Neural progenitor cell (in vitro differentiated cells): ENCODE measurements at regions not wholly inside any gene's neighbourhood (a gene's known extent, or its start where the extent isn't known, plus 50 kb on each side); places are given as distances from the start of the nearest gene placed in this dataset.

Experiments used
- DNase-seq: peaks from one replicate; pipeline ENCODE4 v3.0.0-alpha.2; 2016; ENCODE audit warnings: low spot score
- H2AFZ ChIP-seq: fragments of 200-600 bp; sonication (generic); replicated peaks from 2 replicates; pipeline ENCODE4 v1.6.1; 2016; ENCODE audit warnings: antibody characterized with exemption
- H3F3A ChIP-seq: fragments of 200-600 bp; sonication (generic); 2 replicates; pipeline ENCODE4 v1.6.1; 2016; ENCODE audit warnings: antibody characterized with exemption, low read depth
- H3K27ac ChIP-seq: fragments of 200-600 bp; sonication (generic); 2 replicates; pipeline ENCODE4 v1.5.1; 2016; ENCODE audit warnings: mild to moderate bottlenecking
- H3K27me3 ChIP-seq: fragments of 200-600 bp; sonication (generic); 2 replicates; pipeline ENCODE4 v1.6.1; 2016; ENCODE audit warnings: mild to moderate bottlenecking, moderate library complexity
- H3K36me3 ChIP-seq: fragments of 200-600 bp; sonication (generic); 2 replicates; pipeline ENCODE4 v1.5.1; 2016
- H3K4me1 ChIP-seq: fragments of 200-600 bp; sonication (generic); 2 replicates; pipeline ENCODE4 v1.6.1; 2016; ENCODE audit warnings: mixed run types
- H3K4me2 ChIP-seq: fragments of 200-600 bp; sonication (generic); 2 replicates; pipeline ENCODE4 v1.6.1; 2016
- H3K4me3 ChIP-seq: fragments of 200-600 bp; sonication (generic); 2 replicates; pipeline ENCODE4 v1.5.1; 2016
- H3K79me2 ChIP-seq: fragments of 200-600 bp; sonication (generic); 2 replicates; pipeline ENCODE4 v1.6.1; 2016; ENCODE audit warnings: low read depth
- H3K9ac ChIP-seq: fragments of 200-600 bp; sonication (generic); 2 replicates; pipeline ENCODE4 v1.6.1; 2016
- H3K9me3 ChIP-seq: fragments of 200-600 bp; sonication (generic); 2 replicates; pipeline ENCODE4 v1.5.1; 2016; ENCODE audit warnings: low read depth
- H4K20me1 ChIP-seq: fragments of 200-600 bp; sonication (generic); 2 replicates; pipeline ENCODE4 v1.6.1; 2016; ENCODE audit warnings: low read depth
- H3K27ac Mint-ChIP-seq: 3 replicates; pipeline ENCODE4 v1.8.0; 2021; ENCODE audit warnings: mixed read lengths
- H3K27me3 Mint-ChIP-seq: 2 replicates; pipeline ENCODE4 v1.8.0; 2022; ENCODE audit warnings: low read depth, mild to moderate bottlenecking, inconsistent platforms, moderate library complexity, mixed read lengths; ENCODE audit not compliant: insufficient read depth
- H3K36me3 Mint-ChIP-seq: 3 replicates; pipeline ENCODE4 v1.8.0; 2021; ENCODE audit warnings: mixed read lengths
- H3K4me1 Mint-ChIP-seq: 3 replicates; pipeline ENCODE4 v1.8.0; 2021; ENCODE audit warnings: mixed read lengths
- H3K4me3 Mint-ChIP-seq: 3 replicates; pipeline ENCODE4 v1.8.0; 2021; ENCODE audit warnings: mild to moderate bottlenecking, moderate library complexity, mixed read lengths
- H3K9me3 Mint-ChIP-seq: 3 replicates; pipeline ENCODE4 v1.8.0; 2020; ENCODE audit warnings: mixed read lengths
- EZH2 ChIP-seq: fragments of 200-600 bp; sonication (generic); IDR thresholded peaks from 2 replicates; pipeline ENCODE4 v1.6.1; 2017; ENCODE audit warnings: antibody characterized with exemption, mild to moderate bottlenecking, moderate library complexity
- EZH2phosphoT487 ChIP-seq: fragments of 200-600 bp; sonication (generic); IDR thresholded peaks from 2 replicates; pipeline ENCODE4 v1.6.1; 2017; ENCODE audit warnings: antibody characterized with exemption
- TF ChIP-seq, protein P1 (sequence below): fragments of 200-600 bp; sonication (generic); IDR thresholded peaks from 2 replicates; pipeline ENCODE4 v1.5.1; 2017; ENCODE audit warnings: antibody characterized with exemption, mild to moderate bottlenecking

DNA sequence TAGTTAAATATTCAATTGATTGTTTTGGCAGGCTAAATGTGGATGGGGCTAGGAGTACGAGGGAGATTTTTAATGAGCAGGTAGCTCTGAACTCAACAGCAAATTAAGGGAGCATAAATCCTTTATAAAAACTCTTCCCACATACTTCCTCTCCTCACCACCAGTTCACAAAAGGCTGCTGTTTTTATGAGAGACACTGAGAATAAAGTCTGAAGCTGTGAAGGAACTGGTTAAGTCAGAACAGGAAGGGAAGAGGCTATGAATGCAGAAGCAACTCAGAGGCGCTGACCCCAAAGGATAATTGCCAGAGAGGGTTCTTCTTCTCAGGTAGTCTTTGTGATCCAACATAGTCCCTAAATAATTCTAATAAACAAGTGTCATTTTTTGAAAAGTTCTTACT is 406.1 kb downstream of the GPM6A start:
- Histone ChIP-seq H3K36me3 (no peaks in the 10 kb centered on the region), H3K4me2 (no peak overlapping the region), H3K27me3 (no peaks in the 10 kb centered on the region), H3K79me2 (no peaks in the 10 kb centered on the region), H4K20me1 (no peaks in the 10 kb centered on the region), H3K9me3 (no peaks in the 10 kb centered on the region), H3K4me3 (no peak overlapping the region), H3K27ac (no peak overlapping the region), H2AFZ (no peak overlapping the region), H3F3A (no peaks in the 10 kb centered on the region), H3K4me1 (no peaks in the 10 kb centered on the region), H3K9ac (no peak overlapping the region)
- H3K36me3 Mint-ChIP-seq = no peaks in the 10 kb centered on the region
- peaks cover 7% of the 10 kb centered on the region for H3K4me1 Mint-ChIP-seq
- H3K4me3 Mint-ChIP-seq = no peak overlapping the region
- H3K27me3 Mint-ChIP-seq = no peaks in the 10 kb centered on the region
- no peak overlapping the region for H3K27ac Mint-ChIP-seq
- peaks cover 3% of the 10 kb centered on the region for H3K9me3 Mint-ChIP-seq
- TF ChIP-seq EZH2 (no peak), EZH2phosphoT487 (no peak)
- TF ChIP-seq, protein P1, sequence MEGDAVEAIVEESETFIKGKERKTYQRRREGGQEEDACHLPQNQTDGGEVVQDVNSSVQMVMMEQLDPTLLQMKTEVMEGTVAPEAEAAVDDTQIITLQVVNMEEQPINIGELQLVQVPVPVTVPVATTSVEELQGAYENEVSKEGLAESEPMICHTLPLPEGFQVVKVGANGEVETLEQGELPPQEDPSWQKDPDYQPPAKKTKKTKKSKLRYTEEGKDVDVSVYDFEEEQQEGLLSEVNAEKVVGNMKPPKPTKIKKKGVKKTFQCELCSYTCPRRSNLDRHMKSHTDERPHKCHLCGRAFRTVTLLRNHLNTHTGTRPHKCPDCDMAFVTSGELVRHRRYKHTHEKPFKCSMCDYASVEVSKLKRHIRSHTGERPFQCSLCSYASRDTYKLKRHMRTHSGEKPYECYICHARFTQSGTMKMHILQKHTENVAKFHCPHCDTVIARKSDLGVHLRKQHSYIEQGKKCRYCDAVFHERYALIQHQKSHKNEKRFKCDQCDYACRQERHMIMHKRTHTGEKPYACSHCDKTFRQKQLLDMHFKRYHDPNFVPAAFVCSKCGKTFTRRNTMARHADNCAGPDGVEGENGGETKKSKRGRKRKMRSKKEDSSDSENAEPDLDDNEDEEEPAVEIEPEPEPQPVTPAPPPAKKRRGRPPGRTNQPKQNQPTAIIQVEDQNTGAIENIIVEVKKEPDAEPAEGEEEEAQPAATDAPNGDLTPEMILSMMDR = no peak
- DNase-seq = no peak

DNA sequence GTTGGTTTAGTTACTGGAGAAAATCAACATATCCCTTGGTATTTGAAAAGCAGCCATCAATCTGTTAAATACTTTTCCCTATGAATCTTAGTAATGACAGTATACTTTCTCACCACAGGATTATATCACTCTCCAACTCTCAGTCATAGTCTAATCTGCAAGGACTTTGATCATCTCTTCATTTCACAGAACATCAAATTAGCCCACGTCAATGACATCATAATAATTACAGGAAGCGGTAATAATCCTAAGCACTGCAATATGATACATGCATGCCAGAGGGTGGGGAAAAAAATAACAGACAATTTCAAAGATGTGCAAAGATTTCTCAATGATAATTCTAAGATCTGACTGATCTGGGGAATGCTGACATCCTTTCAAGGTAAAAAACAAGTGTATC is 404.1 kb downstream of the GPM6A start:
- Mint-ChIP-seq H3K4me1 (peaks cover 7% of the 10 kb centered on the region), H3K27ac (no peak overlapping the region), H3K4me3 (no peak overlapping the region), H3K9me3 (peaks cover 3% of the 10 kb centered on the region), H3K36me3 (no peaks in the 10 kb centered on the region), H3K27me3 (no peaks in the 10 kb centered on the region)
- no peak for DNase-seq
- Histone ChIP-seq H3K27ac (no peak overlapping the region), H3K9ac (no peak overlapping the region), H3K79me2 (no peaks in the 10 kb centered on the region), H2AFZ (no peak overlapping the region), H3K27me3 (no peaks in the 10 kb centered on the region), H3K4me2 (no peak overlapping the region), H4K20me1 (no peaks in the 10 kb centered on the region), H3F3A (no peaks in the 10 kb centered on the region), H3K36me3 (no peaks in the 10 kb centered on the region), H3K4me3 (no peak overlapping the region), H3K9me3 (no peaks in the 10 kb centered on the region), H3K4me1 (no peaks in the 10 kb centered on the region)
- TF ChIP-seq, protein P1 = no peak
- TF ChIP-seq EZH2 (no peak), EZH2phosphoT487 (no peak)

- Mint-ChIP-seq H3K36me3 (no peaks in the 10 kb centered on the region), H3K4me3 (no peak overlapping the region), H3K27ac (no peak overlapping the region), H3K27me3 (no peaks in the 10 kb centered on the region), H3K9me3 (peaks cover 19% of the 10 kb centered on the region), H3K4me1 (peaks cover 1% of the 10 kb centered on the region)
- Histone ChIP-seq H3K9ac (no peak overlapping the region), H3K4me1 (no peaks in the 10 kb centered on the region), H3K36me3 (no peaks in the 10 kb centered on the region), H3K4me2 (no peak overlapping the region), H2AFZ (no peak overlapping the region), H3K27ac (no peak overlapping the region), H3K27me3 (no peaks in the 10 kb centered on the region), H3K9me3 (no peaks in the 10 kb centered on the region), H4K20me1 (no peaks in the 10 kb centered on the region), H3K4me3 (no peak overlapping the region), H3F3A (no peaks in the 10 kb centered on the region), H3K79me2 (no peaks in the 10 kb centered on the region)
- DNase-seq = no peak
- TF ChIP-seq, protein P1 = no peak
- no peak for TF ChIP-seq EZH2
- no peak for TF ChIP-seq EZH2phosphoT487
Observed at GRCh38 chr4:175411251-175411650, 400.8 kb downstream of the GPM6A start.

- H3K27me3 ChIP-seq = no peaks in the 10 kb centered on the region
- H3F3A ChIP-seq = no peaks in the 10 kb centered on the region
- no peaks in the 10 kb centered on the region for H3K79me2 ChIP-seq
- Mint-ChIP-seq H3K36me3 (no peaks in the 10 kb centered on the region), H3K4me1 (no peaks in the 10 kb centered on the region), H3K9me3 (peaks cover 19% of the 10 kb centered on the region), H3K27ac (no peak overlapping the region), H3K27me3 (no peaks in the 10 kb centered on the region), H3K4me3 (no peak overlapping the region)
- no peaks in the 10 kb centered on the region for H3K4me1 ChIP-seq
- H3K9me3 ChIP-seq = no peaks in the 10 kb centered on the region
- no peak for DNase-seq
- no peaks in the 10 kb centered on the region for H4K20me1 ChIP-seq
- no peaks in the 10 kb centered on the region for H3K36me3 ChIP-seq
- H2AFZ ChIP-seq = no peak overlapping the region
- no peak overlapping the region for H3K27ac ChIP-seq
- H3K4me3 ChIP-seq = no peak overlapping the region
- no peak overlapping the region for H3K9ac ChIP-seq
- H3K4me2 ChIP-seq = no peak overlapping the region
- TF ChIP-seq EZH2phosphoT487 (no peak), EZH2 (no peak)
- TF ChIP-seq, protein P1 = no peak
Observed at GRCh38 chr4:175412161-175412560, 399.9 kb downstream of the GPM6A start.
